HS-5 (cell line): ENCODE measurements at regions not wholly inside any gene's neighbourhood (a gene's known extent, or its start where the extent isn't known, plus 50 kb on each side); places are given as distances from the start of the nearest gene placed in this dataset.
"Not testable (repeated sequence)": the region's sequence is repeated elsewhere in the genome, so short reads cannot be mapped to it uniquely, and the experiment has no call there.

Source experiments
- DNase-seq: peaks from one replicate; pipeline ENCODE4 v3.0.0-alpha.2; 2012; ENCODE audit warnings: low read depth

GRCh38 chr10:53076948-53077347 is 304.4 kb upstream of the MBL2 start:
- no peak for DNase-seq

DNA sequence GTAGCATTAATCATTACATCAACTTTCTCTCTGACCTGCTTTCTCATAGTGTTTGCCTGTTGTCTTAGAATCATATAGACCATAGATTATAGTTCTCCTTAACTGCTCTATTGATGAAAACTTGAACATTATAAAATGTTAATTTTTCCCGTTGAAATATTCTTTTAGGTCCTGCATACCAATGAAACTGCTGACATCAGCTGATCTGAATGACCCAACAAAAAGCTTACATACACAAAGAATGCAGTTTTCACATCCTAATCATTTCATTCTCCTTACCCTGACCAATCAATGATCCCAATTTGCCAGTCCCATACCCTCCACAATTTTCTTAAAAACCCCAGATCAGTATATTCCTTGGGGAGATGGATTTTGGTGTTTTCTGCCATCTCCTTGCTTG is 302.9 kb upstream of the MBL2 start:
- no peak for DNase-seq

- DNase-seq: no peak
Measured at GRCh38 chr10:53072144-53072543, 299.6 kb upstream of the MBL2 start.

DNA sequence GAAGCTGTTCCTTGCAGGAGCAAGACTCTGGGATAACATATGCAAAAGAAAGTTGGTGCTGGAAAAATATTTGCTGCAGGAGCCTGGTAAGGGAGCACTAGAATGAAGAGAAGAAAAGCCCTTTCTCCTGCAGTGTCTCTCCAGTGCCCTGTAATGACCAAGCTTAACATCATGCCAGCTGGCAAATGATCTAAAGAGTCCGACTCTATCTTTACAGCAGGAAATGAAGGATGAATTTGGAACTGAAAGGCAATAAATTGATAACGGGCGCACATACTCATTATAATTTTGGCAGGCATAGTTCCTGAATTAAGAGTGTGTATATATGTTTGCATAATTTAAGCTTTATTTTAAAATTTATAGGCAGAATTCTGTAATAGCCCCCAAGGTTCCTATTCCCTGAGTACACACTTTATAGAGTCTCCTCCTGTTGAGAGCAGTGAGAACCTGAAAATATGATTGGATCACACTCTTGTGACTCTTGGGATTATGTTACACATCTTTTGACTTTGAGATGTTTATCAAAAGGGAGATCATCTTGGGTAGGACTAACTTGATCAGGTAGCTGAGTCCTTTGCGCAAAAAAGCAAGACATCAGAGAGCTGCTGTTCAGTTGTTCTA is 299.0 kb upstream of the MBL2 start:
- DNase-seq: no peak

- DNase-seq: no peak
Measured at GRCh38 chr10:53069013-53069412, 296.4 kb upstream of the MBL2 start.

- DNase-seq: no peak
Measured at GRCh38 chr10:53064614-53065013, 292.0 kb upstream of the MBL2 start.

DNA sequence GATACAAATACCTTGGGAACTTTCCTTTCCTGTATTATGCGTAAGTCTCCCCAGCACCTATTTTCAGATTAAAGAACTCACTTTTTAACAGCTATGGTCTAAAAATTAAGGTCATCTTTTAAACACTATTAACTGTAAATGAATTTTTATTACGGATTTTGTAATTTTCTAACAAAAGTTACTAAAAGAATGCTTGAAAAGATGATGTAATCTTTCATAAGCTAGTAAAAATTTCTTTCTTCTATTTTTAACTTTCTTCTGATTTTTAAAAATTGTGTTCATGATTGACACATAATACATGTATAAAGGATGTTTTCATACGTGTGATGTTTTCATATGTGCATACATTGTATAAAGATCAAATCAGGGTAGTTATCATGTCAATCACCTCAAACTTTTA is 291.2 kb upstream of the MBL2 start:
- DNase-seq: no peak

- no peak for DNase-seq
Measured at GRCh38 chr10:53052521-53053164, 280.1 kb upstream of the MBL2 start.

- no peak for DNase-seq
Measured at GRCh38 chr10:53045315-53045714, 272.7 kb upstream of the MBL2 start.

- DNase-seq: not testable (repeated sequence)
Measured at GRCh38 chr10:53035823-53036222, 263.2 kb upstream of the MBL2 start.

DNA sequence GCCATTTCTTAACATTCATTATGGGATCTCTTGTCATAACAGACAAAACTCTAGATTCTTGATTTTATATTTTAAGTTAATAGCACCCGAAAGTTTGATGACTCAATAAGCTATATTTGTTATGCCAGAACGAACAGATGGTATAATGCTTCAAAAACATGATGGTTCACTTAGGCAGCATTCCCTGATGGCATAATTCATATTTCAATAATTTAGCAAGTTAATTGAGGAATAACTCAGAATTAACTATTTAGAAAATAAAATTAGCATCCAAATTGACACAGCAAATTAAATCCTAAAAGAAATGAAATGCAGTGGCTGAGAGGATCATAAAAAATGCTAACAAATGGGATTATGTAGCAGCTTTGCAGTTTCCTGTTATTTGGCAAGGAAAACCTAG is 260.8 kb upstream of the MBL2 start:
- no peak for DNase-seq

DNA sequence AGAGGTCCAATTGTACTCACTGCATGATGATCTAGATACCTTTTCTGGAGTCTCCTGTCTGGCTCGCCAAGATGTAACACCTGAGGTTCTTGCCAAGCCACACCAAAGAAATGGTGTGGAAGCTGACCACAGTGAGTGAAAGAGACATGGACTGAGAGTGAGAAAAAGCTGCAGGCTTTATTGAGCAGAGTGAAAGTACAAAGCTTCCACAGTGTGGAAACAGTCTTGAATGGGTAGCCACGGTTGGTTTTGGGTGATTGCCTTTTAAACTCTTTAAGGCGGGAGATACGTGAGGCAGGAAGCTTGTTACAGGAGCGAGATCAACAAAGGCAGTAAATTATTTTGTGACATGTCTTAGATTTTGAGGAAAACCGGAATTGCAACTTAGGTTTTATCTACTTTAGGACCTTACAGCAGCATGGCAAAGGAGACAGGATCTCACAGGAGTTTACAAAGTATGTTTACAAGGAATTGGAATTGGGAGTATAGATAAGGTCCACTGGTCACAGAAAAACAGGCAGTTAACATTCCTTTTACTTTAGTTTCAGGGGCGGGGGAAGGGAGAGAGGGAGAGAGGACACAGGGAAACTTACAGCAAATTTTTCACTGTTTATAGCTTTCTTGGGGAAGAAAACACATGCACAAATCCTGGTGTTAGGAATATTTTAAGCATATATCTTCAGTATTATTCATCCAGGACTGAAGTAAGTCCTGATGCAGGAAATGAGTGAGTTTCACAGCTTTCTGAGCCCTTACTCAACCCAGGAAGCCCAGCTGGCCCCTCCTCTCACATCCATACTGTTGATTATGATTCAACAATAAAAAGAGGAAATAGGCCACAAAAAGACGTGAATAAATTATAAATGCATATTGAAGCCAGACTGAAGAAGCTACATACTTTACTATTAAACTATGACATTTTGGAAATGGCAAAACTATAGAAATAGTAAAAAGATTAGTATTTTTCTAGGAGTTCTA is 257.6 kb upstream of the MBL2 start:
- DNase-seq: peak; percentile 49

DNA sequence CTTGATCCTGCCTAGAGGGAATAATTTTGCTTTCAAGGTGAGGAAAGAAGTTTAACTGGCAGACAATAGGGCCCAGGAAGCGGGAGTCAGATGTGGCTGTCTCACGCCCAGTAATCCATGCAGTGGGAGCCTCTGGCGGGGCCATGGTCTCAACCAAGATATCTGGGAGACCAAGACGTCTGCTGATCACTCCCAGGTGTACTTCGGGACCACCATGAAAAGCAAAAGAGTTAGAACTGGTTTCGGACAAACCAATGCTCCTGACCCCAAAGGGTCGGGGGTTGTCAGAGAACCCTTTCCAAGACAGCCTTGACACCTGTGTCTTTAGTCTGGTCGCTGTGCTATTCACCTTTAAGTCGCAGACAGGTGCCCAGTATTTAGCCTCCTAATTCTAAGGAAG is 256.9 kb upstream of the MBL2 start:
- DNase-seq: no peak

GRCh38 chr10:53025765-53026164 is 253.2 kb upstream of the MBL2 start:
- DNase-seq: not testable (repeated sequence)

DNA sequence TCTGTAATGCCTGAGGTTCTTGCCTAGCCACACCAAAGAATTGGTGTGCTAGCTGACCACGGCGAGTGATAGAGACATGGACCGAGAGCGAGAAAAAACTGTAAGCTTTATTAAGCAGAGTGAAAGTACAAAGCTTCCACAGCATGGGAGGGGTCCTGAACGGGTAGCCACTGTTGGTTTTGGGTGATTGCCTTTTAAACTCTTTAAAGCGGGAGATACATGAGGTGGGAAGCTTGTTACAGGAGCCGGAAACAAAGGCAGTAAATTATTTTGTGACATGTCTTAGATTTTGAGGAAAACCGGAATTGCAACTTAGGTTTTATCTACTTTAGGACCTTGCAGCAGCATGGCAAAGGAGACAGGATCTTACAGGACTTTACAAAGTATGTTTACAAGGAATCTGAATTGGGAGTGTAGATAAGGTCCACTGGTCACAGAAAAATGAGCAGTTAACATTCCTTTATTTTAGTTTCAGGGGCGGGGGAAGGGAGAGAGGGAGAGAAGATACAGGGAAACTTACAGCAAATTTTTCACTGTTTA is 252.7 kb upstream of the MBL2 start:
- no peak for DNase-seq

DNA sequence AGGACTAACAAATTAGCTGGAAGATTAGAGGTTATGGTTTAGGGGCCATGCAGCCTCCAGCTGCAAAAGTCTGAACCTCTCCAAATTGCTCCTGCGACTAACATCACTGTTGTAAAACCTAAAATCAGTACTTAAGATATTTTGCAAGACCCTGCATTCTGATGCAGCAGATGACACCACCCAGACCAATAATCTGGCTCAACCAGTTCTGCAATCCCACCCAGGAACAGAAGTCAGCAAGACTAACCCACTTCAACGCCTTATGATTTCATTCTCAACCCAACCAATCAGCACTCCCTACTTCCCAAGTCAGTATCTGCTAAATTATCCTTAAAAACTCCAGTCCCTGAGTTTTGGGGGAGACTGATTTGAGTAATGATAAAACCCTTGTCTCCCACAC is 250.8 kb upstream of the MBL2 start:
- DNase-seq: no peak

- no peak for DNase-seq
Measured at GRCh38 chr10:53022611-53023088, 250.1 kb upstream of the MBL2 start.

DNA sequence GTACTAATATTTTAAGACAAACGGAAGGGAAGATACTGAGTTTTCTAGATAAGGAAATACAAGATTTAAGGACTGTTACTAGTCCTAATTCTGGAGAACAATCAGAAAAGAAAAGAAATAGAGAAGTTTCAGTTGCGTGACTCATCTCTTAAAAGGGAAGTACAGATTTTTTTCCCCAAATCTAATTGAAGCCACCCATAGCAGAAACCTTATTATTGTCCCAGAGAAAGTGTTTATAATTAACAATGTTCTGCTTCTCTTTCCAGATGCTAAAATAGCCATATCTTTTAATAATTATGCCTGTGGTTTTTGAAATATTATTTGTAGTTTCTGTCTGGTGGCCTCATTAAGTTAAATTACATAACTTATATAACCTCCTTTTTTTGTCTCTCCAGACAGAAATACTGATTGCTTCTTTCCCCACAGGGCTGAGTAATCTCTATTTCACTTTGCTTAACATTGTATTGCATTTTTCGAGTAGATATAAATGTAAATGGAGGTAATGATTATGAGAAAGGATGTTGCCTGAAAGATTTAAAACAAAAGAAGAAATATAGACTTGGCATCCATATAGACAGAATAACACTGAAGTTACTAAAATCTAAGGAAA is 240.7 kb upstream of the MBL2 start:
- no peak for DNase-seq

- no peak for DNase-seq
Measured at GRCh38 chr10:53009961-53010907, 237.7 kb upstream of the MBL2 start.

DNA sequence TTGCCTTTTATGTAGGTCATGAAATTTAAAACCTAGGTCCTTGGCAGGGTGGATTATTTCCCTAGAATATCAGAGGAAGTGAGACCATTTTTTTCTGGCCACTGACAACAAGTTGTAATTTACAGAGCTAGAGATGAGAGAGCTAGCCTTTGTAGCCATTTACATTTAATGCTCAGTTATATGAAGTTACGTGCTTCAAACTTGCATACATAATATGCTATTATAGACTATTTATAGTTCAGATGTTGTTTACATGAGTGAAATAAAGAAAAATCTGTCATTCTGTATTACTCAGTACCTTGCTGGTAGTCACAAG is 234.9 kb upstream of the MBL2 start:
- no peak for DNase-seq
